GM04504 (cell line): ENCODE measurements at regions not wholly inside any gene's neighbourhood (a gene's known extent, or its start where the extent isn't known, plus 50 kb on each side); places are given as distances from the start of the nearest gene placed in this dataset.

Source experiments
- DNase-seq: peaks from one replicate; pipeline ENCODE4 v3.0.0-alpha.2; 2012; ENCODE audit warnings: low read depth

DNA sequence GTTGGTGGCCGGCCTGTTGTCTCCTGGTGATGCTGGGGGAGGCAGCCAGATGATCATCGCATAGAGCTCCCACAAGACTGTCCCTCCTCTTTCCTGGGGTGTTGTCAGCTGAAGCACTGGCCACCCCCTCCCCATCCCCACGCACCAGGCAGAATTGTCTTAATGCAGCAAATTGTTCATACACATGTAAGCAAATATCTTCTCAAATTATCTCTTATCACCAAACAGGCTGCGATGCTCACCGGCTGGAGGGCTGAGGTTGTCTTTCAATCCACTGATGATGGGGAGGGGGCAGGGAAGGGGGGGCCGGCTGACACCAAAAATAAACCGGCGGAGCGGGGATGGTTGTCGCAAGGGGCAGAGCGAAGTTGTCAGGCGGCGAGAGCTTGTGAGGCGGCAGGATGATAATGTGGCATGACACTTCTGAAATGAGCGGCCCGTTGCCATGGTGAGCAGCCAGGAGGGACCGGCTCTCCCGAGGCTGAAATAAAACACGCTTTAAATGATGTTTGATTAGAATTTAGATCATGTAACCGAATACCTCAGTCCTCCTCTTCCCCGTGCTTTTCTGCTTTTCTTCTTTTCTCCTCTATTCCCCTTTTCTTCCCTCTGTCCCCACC lies 59.8 kb downstream of the MRM1 start:
- DNase-seq = no peak

DNA sequence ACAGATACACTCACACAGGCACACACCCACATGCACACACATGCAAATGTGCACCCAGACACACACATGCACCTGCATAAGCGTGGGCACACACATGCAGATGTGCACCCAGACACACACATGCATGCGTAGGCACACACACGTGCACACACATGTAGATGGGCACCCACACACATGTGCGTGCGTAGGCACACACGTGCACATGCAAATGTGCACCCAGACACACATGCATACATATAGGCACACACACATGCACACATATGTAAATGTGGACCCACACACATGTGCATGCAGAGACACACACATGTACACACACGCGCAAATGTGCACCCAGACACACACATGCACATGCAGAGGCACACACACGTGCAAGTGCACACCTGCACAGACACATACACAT lies 60.3 kb downstream of the MRM1 start:
- no peak for DNase-seq

GRCh38 chr17:36665417-36665816 lies 64.0 kb downstream of the MRM1 start:
- DNase-seq = no peak

- DNase-seq = no peak
Measured at GRCh38 chr17:36667922-36668321, 66.5 kb downstream of the MRM1 start.

DNA sequence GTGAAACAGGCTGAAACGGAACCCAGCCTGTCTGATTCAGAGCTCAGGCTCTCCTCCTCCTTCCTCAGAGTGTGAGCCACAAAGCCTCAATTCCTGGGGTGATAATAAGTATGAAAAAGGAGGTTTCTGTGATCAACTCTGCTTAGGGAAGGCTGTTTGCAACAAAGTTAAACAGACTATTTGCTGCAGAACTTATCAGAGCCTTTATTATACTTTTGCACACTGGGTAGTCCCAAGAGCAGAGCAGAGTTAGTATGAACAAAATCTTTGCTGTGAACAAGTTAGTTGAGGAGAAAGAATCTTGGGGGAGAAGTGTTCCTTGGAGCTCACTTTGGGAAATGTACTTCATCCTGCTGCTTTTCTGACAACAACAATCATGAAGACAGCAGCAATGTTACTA lies 67.4 kb downstream of the MRM1 start:
- DNase-seq = no peak

DNA sequence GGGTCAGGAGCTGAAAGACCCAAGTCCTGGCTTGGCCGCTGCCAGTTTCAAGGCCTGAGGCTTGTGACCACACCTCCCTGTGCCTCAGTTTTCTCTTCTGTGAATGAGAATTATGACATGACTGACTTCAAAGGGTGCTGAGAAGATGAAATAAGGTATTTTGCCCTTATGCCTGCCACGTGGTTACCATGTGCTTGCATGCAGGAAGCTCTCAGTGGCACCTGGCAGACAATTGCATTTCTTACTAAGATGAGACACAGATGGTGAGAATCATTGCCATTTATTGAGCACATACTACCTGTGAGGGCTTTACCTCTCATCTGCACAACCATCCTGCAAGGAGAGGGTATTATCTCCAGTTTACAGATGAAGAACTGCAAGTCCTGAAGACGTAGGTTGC lies 69.8 kb downstream of the MRM1 start:
- DNase-seq = no peak

DNA sequence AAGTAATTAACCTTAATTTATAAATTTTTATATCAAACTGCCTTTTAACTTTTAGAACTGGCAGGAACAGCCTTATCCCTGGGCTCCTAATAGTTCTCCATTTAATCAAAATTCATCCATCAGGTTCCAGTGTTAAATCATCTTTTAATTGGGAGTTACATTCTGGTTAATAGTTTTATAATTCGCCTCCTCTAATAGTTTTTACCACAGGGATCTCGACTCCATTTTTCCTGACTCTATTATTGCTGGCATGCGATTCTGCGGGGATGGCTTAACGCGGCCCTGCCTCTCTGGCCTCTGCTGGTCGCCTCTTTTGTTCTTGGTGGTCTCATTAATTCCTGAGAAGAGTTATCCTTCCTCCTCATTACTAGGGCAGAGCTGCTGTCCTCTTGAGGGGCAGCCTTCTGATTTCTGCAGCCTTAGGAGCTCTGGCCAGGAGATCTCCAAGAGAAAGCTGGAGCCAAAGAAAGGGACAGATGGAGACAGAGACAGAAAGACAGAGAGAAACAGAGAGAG lies 71.1 kb downstream of the MRM1 start:
- DNase-seq = no peak

- no peak for DNase-seq
Measured at GRCh38 chr17:36673068-36673467, 71.7 kb downstream of the MRM1 start.

DNA sequence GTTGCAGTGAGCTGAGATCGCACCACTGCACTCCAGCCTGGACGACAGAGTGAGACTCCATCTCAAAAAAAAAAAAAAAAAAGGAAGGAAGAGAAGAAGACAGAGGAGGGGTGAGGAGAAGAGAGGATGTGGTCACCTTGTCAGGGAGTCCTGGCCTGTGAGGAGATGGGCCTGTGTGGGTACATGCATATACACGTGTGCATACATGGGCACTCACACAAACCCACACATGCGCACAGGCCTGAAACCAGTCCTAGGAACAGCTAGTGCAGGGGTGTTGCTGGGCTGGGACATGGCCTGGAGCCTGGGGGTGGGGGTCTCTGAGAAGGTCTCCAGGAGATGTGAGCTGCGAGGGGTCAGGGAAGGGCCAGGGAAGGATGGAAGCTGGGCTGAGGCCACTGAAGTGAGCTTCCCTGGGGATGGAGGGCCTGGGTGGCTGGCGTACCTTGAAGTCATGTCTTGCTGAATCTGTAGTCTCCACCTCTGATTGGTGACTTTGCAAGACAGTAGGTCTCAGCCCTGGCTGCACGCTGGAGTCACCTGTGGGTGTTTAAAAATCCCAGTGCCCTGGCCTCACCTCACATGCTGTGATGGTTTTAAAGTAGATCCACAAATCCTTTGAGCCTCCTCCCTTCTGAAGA lies 72.4 kb downstream of the MRM1 start:
- no peak for DNase-seq

DNA sequence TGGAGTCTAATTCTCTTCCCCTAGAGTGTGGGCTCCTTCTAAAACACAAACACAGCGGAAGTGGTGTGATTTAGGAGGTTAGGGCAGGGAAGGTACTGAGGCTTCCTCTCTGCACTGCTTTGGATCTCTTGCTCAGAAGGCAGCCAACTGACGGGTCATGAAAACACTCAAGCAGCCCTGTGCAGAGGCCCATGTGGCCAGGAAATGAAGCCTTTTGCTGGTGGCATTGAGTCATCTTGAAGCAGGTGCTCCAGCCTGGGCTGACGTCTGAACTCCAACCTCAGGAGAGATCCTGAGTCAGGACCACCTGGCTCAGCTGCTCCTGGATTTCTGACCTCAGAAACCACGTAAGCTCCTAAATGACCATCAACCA lies 72.9 kb downstream of the MRM1 start:
- DNase-seq = no peak

DNA sequence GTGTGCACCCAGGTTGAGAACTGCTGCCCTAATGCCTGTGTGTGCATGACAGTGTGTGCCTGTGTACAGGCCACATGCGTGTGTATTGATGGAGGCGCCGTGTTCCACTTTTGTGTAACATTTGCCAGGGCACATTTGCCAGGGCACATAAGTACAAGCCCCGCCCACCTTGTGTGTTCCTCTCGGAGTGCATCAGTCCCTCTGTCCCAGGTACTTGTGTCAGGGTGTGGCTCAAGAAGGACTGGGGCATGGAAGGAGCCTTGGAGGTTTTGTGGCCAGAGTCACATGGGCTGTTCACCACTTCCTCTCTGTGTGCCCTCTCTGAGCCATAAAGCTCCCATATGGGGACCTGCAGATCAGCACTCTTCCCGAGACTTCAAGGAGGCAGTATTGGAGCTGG lies 73.9 kb downstream of the MRM1 start:
- DNase-seq = no peak

DNA sequence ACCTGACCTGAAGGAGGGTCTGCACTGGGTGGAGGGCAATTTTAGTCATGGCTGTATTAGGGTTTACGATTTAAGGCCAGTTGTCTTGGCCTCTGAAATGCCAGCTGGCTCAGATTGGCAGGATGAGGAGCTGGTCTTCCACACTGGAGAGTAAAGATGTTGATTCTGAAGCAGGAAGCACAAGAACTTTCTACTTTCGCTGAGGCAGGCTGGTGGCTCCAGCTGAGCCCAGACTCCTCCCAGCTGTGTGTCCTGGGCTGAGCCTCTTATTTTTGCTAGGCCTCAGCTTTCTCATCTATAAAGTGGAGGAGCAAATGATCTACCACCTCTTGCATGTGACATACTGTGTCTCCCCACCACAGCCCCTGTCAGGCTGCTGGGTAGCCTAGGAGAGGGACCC lies 74.4 kb downstream of the MRM1 start:
- no peak for DNase-seq

GRCh38 chr17:36679815-36680467 lies 78.6 kb downstream of the MRM1 start:
- DNase-seq = no peak

- no peak for DNase-seq
Measured at GRCh38 chr17:36680701-36681202, 79.4 kb downstream of the MRM1 start.

DNA sequence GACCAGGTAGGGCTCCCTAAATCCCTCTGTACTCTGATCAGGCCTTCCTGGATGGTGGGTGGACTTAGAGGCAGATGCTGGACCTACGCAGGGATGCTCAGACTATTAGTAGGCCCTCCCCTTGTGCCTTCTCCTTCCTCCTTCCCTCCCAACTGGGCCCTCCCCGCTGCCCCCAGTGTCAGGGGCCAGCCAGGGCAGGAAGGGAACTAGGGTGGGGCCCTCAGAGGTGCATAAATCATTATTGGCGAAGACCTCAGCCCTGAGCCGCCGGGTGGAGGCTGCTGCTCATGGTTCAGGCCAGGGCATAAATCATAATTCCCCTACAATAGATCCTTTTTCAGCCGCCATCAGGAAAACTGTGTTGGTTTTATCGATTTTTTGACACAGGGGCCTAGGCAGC lies 81.4 kb downstream of the MRM1 start:
- DNase-seq = no peak

DNA sequence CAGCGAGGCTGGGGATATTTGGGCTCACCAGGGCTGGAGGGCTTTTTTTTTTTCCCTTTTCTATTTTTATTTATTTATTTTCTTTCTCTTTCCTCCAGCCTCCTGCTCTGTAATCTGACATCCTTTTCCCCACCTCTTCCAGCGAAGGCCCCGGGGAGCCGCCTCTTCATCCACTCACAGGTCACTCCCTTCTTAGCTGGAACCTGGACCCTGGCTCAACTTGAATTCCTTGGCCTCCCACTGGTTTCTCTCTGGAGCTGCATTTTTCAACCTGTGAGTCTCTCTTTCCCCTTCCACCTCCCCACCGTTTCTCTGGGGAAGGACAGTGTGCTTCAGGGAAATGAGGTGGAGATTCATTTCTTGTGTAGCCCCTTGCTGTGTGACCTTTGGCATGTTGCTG lies 82.0 kb downstream of the MRM1 start:
- DNase-seq = no peak

GRCh38 chr17:36684134-36684533 lies 82.8 kb downstream of the MRM1 start:
- no peak for DNase-seq

DNA sequence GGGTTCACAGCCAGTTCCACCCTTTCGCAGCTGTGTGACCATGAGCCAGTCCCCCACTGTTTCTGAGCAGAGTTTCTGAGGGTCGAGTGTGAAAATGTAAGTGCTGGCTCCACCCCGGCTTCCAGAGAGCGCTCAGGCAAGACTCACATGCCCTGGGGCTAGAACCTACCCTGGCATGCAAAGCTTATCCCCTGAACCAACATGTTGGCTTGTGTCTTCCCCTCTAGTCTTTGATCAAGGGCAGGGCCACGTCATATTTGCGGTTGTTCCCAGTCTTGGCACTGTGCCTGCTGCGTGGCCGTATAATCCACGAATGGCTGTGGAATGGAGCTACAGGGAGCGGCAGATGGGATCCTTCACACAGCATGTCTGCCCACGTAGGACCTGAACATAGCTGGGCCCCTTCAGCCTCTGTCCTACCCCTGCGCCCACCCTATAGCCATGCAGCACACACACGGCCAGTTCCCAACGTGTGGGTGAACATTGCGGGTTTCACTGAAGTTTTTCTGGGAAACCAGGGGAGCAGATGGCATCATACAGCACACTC lies 84.8 kb downstream of the MRM1 start:
- DNase-seq = no peak

DNA sequence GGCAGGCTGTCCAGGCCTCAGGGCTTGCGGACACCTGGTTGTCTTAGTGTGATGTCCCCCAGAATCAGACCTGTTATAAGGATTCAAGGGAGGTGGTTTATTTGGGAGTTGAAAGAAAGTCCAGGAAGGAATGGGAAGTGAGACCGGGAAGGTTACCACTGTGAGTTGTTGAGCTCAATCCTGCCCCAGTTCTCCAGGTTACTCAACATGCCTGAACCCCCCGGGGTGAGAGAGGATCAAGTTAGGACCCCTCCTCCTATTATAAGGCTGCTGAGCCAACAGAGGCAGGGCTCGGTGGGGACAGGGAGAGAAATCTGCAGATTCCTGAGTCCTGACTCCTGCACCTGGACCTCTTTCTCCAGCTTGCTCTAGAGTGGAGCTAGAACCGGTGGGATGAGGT lies 86.4 kb downstream of the MRM1 start:
- DNase-seq = no peak

DNA sequence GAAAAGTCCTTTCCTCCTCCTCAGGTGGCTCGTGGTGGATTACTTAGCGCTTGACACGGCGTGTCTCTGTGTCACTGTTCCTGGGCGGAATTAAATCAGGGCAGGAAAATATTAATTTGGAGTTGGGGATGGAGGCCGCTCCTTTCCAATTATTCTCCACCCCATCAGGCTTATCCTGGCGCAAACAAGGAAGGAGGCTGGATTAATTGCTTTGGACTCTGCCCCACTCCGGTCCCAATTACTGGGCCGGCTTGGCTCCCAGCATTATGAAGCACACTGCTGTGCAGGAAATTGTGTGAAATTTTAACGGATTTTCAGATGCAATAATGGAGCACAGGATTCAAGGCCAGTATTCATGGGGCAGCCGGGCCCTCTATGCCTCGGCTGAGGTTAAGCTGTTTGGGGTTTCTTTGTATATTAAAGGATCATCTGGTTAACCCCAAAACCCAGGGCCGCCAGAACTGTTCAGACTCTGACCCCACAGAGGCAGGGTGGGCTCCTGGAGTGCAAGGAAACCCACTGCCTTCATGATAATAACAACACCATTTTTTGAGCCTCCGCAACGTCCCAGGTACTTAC lies 87.8 kb downstream of the MRM1 start:
- no peak for DNase-seq

- DNase-seq = no peak
Measured at GRCh38 chr17:36690190-36690589, 88.8 kb downstream of the MRM1 start.

DNA sequence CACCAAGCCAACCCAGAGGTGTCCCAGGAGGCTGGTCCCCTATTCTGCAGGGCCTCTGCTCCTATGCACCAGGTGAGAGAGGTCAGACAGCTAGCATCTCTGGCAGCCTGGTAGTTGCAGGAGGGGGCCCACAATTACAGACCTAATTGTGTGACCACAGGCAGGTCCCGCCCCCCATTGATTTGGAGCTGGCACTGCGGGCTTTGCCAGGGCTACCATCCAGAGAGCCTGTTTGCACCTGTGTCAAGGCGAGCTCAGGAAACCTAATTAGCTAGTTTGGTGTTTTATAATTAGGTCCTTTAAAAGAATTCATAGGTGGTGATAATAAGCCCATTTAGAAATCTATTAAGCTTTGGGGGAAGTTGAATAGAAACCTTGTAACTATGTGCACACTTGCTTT lies 90.2 kb downstream of the MRM1 start:
- DNase-seq = no peak

DNA sequence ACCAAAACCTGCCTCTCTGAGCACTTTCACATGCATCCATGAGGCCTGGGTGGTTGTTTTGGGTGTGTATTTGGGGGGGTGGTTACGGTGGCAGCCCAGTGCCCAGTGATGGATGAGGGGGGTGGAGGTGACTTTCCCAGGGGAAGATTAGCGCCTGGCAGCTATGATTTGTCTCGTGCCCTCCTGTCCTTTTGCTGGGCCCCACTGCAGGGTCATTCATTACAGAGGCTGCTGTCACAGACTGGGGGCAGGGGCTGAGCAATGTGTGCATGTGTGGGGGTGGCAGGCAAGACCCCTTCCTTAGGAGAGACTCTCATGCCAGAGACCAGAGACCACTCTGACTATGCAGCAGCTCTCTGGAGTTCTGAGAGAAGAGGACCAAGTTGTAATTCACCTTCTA lies 93.7 kb downstream of the MRM1 start:
- no peak for DNase-seq
